GM21390 (cell line): ENCODE measurements at regions not wholly inside any gene's neighbourhood (a gene's known extent, or its start where the extent isn't known, plus 50 kb on each side); places are given as distances from the start of the nearest gene placed in this dataset.

Source experiments
- ATAC-seq: cut with Tn5 transposase; IDR thresholded peaks from one replicate; pipeline ENCODE4 v1.9.1; 2021; ENCODE audit not compliant: unreplicated experiment

- ATAC-seq, result no peak
Observed at GRCh38 chr20:17840423-17840822, 128.2 kb downstream of the SNX5 start.

- no peak for ATAC-seq
Observed at GRCh38 chr20:17838921-17839320, 129.7 kb downstream of the SNX5 start.

GRCh38 chr20:17837179-17837578 is 131.4 kb downstream of the SNX5 start:
- no peak for ATAC-seq

GRCh38 chr20:17836303-17836861 is 132.2 kb downstream of the SNX5 start:
- ATAC-seq, result no peak

- no peak for ATAC-seq
Observed at GRCh38 chr20:17835934-17836300, 132.7 kb downstream of the SNX5 start.

GRCh38 chr20:17835240-17835933 is 133.2 kb downstream of the SNX5 start:
- ATAC-seq, result no peak

- no peak for ATAC-seq
Observed at GRCh38 chr20:17834804-17835203, 133.8 kb downstream of the SNX5 start.

- ATAC-seq, result no peak
Observed at GRCh38 chr20:17833036-17833674, 133.4 kb downstream of the BANF2 start.

- ATAC-seq, result no peak
Observed at GRCh38 chr20:17832236-17832915, 132.6 kb downstream of the BANF2 start.

- no peak for ATAC-seq
Observed at GRCh38 chr20:17828598-17829144, 128.9 kb downstream of the BANF2 start.

- no peak for ATAC-seq
Observed at GRCh38 chr20:17827759-17828559, 128.2 kb downstream of the BANF2 start.

GRCh38 chr20:17827079-17827478 is 127.3 kb downstream of the BANF2 start:
- ATAC-seq, result no peak

GRCh38 chr20:17825960-17826843 is 126.4 kb downstream of the BANF2 start:
- peak; percentile 90 for ATAC-seq

GRCh38 chr20:17825252-17825959 is 125.6 kb downstream of the BANF2 start:
- no peak for ATAC-seq

- no peak for ATAC-seq
Observed at GRCh38 chr20:17824676-17825251, 125.0 kb downstream of the BANF2 start.

GRCh38 chr20:17823409-17824144 is 123.8 kb downstream of the BANF2 start:
- ATAC-seq, result no peak

GRCh38 chr20:17822540-17823408 is 123.0 kb downstream of the BANF2 start:
- no peak for ATAC-seq
